HG03342 (cell line): ENCODE measurements at regions not wholly inside any gene's neighbourhood (a gene's known extent, or its start where the extent isn't known, plus 50 kb on each side); places are given as distances from the start of the nearest gene placed in this dataset.
"Not testable (repeated sequence)": the region's sequence is repeated elsewhere in the genome, so short reads cannot be mapped to it uniquely, and the experiment has no call there.

Experiments used
- ATAC-seq: cut with Tn5 transposase; IDR thresholded peaks from one replicate; pipeline ENCODE4 v1.9.1; 2021; ENCODE audit warnings: mild to moderate bottlenecking, moderate library complexity; ENCODE audit not compliant: unreplicated experiment

DNA sequence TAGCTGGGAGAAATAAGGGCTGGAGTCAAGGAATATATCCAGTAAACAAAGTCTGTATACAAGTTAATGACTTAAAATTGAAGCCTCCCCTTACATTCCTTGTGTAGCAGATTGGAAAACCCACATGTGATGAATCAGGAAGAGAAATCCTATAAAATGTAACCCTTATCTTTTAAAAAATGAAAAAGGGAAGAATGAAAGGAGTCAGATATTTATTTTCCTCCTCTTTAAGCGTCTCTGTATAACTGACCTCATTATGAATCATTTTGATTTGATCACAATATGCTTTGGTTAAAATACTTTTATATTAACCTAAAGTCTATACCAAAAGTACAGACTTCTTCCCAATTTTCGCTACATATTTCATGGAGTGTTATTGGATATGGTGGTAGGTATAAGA is 316.3 kb upstream of the STAC start:
- ATAC-seq = no peak

DNA sequence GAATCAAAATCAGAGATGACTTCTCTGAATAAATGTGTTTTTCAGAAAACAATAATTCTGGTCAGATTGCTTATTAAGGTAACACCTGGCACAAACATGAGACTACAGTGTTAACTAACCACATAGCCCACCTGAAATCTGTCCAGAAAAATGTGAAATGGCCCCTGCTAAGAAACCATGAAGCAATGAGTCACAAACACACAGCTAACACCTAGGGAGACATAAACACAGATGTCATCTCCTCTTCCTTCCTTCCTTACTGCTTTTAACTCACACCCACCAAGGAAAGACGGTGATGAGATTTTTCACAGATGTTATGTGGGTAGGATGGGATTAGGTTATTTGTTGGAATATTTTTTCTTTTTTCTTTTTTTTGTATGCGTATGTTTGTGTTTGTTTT is 315.0 kb upstream of the STAC start:
- no peak for ATAC-seq

DNA sequence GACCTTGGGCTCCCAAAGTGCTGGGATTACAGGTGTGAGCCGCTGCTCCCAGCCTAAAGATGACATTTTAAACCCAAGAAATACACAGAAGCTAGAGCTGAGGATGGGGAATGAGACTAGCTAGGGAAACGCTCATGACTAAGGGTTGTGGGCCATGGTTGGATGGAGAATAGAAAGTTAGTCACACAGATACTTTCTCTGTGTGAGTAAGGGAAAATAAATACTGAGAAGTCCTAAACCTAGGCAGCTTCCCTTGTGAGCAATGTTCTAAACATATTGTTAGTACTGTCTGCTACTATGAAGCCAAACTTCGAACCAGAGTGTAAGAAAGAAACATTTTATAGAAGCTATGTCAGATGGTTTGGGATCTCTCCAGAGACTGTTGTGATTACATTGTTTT is 304.8 kb upstream of the STAC start:
- no peak for ATAC-seq

DNA sequence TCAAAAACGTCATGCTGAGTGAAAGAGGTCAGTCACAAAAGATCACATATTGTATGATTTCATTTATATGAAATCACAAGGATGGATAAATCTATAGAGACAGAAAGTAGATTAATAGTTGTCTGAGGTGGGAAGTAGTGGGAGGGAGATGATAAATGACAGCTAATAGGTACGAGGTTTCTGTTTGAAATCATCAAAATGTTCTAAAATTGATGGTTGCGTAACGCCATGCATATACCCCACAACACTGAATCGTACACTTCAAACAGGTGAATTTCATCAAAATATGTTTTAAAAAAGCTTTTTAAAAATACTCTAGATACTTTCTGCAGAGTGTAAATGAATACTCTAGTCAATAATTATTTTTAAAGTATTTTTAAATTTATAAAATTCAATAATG is 303.0 kb upstream of the STAC start:
- no peak for ATAC-seq

DNA sequence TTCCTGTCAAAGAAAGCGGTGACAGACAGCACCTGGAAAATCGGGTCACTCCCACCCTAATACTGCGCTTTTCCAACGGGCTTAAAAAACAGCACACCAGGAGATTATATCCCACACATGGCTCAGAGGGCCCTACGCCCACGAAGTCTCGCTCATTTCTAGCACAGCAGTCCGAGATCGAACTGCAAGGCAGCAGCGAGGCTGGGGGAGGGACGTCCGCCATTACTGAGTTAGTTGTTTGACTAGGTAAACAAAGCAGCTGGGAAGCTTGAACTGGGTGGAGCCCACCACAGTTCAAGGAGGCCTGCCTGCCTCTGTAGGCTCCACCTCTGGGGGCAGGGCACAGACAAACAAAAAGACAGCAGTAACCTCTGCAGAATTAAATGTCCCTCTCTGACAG is 297.3 kb upstream of the STAC start:
- not testable (repeated sequence) for ATAC-seq

DNA sequence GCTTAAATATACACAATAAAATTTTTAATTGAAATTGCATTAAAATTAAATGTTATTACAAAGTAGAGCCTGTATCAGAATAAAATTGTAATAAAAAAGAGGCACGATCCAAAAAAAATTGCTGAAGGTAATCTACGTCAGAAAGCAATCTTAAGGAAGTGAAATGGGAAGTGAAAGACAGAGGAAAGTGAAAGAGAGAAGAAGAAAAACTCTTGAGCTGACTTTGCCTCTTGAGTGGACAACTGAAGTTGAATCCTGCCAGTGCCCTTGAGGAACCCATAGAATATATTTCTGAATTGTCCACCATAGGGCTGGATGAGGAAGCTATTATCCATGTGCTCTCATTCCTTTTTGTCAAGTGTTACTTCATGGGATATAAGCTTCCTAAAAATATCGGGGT is 285.1 kb upstream of the STAC start:
- ATAC-seq = peak; percentile 86

DNA sequence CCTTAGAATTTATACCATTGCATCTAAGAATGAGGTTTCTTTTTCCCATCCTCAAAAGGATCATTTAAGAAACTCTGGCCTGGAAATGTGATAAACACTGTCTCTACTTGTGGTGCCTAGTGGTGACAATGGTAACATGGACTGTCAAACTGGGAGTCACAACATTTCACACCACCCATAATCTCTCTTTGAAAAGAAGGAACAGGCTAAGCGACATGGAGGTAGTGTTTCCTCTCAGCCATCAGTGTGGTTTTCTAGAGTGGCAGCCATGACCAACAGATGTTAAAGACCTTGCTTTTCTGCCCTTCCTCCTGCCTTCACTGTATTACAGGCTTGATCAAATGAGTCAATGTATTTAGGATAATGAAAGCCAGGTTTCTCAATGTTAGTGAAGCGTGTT is 283.1 kb upstream of the STAC start:
- ATAC-seq = no peak

DNA sequence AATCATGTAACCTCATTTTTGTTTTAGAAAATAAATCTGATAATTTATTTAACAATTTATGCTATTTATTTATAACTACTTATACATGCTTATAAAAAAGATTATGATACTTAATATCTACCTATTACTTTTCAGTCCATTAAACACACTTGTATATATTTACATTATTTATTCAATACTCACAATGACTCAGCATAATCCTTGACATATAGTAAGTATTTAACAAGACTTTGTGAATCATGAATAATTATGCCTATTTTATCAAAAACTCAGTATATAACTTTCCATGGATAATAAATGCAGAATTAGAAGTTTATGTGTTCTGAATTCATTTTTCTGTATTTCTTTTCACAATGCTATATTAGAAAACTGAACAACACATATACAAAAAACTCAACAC is 266.0 kb upstream of the STAC start:
- ATAC-seq = no peak

DNA sequence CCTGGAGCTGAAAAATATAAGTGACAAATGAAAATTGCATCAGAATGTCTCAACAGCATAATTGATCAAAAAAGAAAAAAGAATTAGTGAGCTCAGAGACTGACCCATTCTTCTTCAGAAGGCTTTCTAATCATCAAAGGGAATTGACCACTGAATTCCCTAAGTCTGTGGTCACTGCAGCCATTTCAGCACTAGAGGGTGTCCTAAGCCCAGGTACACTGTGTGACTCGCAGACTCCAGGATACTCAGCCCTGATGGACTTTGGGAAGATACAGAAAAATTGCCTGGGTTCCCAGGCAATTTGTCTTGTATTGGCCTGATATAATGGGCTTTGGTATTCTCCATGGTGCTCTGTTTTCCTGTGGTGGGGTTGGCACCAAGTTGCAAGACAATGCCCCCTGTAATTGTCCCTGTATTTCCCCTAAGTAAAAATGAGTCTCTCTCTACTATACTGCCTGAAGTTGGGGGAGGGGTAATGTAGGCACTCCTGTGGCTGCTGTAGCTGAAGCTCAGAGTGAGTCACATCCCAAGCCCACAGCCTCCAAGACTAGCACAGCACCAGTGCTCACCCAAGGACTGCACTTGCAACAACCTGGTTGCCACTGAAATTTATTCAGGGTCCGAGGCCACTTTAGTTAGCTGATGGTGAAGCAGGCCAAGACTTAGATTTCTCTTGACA is 256.0 kb upstream of the STAC start:
- ATAC-seq = no peak

DNA sequence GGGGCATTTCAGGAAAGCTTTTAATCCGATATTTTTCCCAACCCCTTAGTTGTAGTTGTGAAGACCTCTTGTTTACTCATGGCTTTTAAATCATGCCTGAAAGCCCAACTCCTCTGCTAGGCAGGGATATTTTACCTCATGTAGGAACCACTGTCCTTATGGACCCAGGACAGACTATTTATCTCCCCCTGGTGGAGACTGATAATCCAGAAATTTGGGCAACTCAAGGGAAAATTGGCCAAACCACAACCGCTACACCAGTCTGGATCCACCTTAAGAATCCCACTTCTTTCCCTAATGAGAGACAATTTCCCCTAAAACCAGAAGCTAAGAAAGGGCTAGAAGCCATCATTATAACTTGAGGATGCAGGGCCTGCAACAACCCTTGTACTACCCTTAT is 248.1 kb upstream of the STAC start:
- no peak for ATAC-seq

DNA sequence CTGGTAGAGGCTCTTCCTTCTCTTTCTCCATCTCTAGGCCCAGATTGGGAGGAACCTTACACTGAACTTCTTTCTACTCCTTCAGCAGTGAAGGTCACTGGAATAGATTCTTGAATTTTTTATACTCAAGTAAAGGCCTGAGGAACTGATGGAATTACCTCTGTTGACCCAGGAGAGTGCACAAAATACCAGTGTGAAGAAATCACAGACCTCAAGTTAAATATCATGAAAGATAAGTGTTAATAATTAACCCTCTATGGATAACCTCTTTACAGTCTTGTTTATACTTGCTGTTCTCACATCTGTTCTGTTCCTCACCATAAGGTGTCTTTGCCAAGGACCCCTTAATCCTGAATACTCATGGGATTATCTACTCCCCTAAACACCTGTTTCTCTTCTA is 244.4 kb upstream of the STAC start:
- ATAC-seq = no peak

DNA sequence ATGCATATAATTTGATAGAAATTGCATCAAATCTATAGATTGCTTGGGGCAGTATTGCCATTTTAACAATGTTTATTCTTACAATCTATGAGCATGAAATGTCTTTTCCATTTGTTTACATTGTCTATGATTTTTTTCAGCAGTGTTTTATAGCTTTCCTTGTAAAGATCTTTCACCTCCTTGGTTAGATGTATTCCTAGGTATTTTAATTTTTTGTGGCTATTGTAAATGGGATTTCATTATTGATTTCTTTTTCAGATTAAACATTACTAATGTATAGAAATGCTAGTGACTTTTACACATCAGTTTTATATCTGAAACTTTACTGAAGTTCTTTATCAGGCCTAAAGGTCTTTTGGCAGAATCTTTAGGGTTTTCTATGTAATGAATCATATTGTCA is 237.6 kb upstream of the STAC start:
- no peak for ATAC-seq

DNA sequence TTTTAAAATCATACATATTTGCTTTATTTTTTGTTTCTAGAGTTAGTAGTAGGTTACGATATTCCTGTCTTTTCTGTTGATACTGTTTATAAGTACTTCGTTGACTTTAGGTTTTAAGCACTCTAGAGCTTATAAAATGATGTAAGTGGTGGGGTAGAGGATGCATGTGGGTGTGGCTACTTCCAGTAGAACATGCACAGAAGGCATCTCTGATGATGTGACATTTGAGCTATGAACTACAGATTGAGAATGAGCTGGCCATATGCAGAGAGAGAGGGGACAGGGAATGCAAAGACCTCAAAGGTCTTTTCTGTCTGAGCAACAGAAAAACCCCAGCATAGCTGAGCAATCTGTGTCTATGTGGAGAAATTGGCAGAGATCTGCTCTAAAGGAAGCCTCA is 233.9 kb upstream of the STAC start:
- no peak for ATAC-seq

DNA sequence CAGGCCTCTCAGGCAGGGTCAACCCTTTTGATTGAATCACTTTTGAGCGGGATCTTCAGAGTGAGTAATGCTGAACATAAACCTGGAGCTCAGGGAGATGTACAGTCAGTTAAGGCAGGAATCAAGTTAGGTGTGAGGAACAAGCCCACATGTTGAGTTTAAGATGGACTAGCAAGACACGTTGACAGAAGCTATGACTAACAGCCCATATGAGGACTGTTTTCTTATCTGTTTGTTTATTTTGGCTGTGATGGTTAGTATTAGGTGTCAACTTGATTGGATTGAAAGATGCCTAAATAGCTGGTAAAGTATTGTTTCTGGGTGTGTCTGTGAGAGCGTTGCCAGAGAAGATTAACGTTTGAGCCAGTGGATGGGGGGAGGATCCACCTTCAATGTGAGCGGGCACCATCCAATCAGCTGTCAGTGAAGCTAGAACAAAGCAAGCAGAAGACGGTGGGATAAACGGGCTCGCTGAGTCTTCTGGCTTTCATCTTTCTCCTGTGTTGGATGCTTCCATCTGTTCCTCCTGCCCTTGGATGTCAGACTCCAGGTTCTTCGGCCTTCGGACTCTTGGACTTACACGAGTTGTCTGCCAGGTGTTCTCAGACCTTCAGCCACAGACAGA is 232.3 kb upstream of the STAC start:
- no peak for ATAC-seq

DNA sequence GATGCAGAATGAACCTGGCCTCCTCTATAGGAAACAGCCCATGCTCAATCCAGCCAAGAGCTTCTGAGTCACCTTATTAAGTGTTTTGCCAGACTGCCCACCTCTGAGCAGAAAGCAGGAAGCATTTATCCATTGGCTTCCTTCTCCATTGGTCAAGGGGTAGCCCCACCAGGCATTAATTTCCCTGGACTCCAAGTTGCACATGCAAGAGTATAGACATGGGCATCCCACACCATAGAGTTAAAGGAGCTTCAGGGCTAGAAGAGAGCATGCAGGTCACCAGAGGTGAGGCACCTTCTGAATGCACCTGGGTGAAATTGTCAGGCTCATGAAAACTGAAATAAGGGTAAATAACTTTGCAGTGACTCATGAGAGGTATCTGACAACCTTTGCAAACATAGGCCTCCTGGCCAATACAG is 230.8 kb upstream of the STAC start:
- no peak for ATAC-seq

DNA sequence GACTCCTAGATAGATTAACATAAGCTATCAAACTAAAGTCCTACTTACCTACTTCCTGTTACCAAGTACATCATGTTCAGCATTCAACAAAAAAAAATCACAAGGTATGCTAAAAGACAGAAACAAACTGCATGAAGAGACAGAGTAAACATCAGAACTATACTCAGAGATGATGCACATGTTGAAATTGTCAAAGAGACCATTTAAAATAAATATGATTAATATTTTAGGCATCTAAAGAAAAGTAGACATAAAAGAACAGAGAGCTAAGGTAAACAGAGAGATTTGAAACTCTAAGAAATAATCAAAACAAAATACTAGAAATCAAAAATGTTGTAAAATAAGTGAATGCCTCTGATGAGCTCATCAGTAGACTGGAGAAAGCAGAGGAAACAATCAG is 224.8 kb upstream of the STAC start:
- ATAC-seq = no peak

DNA sequence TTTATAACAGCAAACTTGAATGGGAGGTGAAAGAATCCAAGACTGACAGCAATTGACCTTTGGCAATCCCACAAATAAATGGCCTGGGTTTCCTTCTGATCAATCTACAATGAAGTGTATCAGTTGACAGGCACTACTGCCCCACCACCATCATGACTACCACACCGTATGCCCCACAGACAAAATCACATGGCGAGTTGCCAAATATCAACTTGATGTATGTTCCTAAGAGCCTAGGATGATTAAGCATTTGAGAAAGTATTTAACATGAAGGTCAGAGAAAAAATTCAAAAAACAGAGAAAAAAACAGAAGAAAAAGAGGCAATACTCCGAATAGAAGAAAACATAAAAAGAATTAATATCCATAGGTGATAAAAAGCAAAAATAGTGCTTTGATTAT is 215.9 kb upstream of the STAC start:
- no peak for ATAC-seq

DNA sequence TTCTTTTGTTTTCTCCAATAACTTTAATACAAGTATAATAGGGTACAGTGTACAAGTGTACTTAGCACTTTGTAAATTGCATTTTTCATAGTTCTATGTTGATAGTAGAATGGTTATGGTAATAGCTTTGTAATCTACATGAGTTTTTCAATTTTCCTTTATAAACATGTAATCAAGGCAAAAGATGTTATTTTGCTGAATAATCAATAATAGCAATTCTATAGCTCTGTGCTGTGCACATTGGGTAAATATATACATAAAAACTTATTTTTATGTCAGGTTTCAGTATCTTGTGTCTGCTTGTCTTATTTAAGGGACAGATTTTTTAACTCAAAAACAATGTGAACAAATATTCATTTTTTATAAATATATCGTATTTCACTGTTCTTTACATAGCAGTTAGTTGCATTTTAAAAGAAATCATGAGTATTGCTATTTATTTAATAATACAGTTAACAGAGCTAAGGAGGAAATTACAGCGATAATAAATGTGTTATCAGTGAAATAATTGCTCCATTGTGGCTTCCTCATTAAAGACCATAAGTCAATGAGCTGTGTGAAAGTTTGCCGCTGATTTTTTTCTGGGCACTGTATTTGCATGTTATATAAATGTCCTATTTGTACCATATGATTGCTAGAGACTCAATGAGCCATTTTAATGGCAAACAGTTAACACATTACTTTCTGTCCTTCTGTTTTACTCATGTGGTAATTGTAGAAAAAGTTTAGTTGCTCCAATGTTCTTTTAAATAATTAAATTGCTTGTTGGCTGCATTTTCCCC is 214.6 kb upstream of the STAC start:
- no peak for ATAC-seq

DNA sequence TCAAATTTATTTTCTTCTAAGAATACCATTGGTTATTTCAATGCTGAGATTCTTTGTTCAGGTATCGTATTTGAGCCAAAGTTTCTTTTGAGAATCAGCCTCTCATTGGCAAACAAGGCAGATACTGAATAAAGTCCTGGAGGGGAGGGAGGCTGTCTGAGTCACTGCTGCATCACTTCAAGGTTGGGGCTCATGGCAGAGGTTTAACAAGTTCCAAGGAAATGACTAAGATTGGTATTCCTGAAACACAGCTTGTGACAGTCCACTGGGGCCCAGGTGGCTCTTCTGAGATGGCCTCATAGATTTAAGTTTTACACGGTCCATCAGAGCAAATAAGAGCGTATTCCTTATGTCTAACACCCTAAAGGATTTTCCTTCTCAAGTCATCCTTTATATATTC is 213.8 kb upstream of the STAC start:
- ATAC-seq = no peak

DNA sequence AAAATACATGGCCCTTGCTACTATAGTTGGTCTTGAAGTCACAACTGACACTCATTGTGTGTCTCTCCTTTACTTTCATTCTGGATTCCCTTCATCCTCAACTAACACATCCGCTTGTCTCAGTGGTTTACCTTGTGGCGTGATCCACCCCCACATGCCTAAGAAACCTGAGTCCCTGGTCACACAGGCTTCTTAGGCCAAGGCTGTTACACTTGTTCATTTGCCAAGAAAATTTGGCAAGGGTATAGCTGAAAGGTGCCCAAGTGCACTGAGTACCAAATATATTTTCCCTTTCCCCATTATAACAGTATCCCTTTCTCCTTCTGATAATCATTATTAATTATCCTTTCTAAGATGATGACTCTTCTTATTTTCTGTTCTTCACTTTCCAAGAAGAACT is 207.6 kb upstream of the STAC start:
- ATAC-seq = no peak

DNA sequence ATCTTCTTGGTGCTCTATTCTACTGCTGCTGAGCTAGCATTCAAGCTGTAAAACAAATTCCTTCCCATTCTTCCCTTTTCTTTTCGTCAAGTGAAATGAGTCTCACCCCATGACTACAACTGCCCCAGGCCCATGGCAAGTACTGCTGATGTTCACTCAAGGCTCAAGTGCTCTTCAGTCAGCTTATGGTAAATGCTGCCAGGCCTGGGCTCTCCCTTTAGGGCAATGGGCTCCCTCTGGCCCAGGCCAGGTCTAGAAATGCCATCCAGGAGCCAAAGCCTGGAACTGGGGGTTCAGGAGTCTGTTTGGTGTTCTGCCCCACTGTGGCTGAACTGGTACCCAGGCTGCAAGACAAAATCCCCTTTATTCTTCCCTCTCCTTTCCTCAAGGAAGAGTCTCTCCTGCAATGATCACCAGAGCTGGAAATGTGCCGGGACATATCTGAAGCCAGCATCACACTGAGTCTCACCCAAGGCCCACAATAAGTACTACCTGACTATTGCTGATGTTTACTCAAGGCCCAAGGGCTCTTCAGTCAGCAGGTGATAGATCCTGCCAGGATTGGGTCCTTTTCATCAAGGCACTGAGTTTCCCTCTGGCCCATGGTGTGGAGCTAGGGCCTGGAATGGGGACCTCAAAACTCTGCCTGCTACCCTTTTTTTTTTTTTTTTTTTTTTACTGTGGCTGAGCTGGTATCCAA is 205.0 kb upstream of the STAC start:
- ATAC-seq = no peak
